ENCODE measurements at regions not wholly inside any gene's neighbourhood (a gene's known extent, or its start where the extent isn't known, plus 50 kb on each side); places are given as distances from the start of the nearest gene placed in this dataset.

GRCh38 chr9:103721056-103721455 lies 373.1 kb upstream of the SMC2 start:
- ChIA-PET POLR2A (no interaction called here), CTCF (no interaction called here)
- no peak for DNase-seq (ENCODE audit: low read depth, low spot score)
- FAIRE-seq, result no peak
- peaks cover 2% of the 10 kb centered on the region for H3K9me3 ChIP-seq (replicated peaks; ENCODE audit: control insufficient read depth, insufficient read depth, low read length)
- no peaks in the 10 kb centered on the region for H3K79me2 ChIP-seq (ENCODE audit: control insufficient read depth, insufficient read depth, low read length)
- no peaks in the 10 kb centered on the region for H3K27me3 ChIP-seq (ENCODE audit: control insufficient read depth in 2 of 2, insufficient read depth in 2 of 2, low read length in 2 of 2)
- no peak overlapping the region for H3K4me2 ChIP-seq (ENCODE audit: insufficient read depth, low read length)
- TF ChIP-seq FOS (IDR thresholded peaks at IDR 0.05; ENCODE audit: borderline replicate concordance, insufficient read depth, low read length) (no peak), POLR2AphosphoS5 (IDR thresholded peaks at IDR 0.05; ENCODE audit: insufficient read depth, low read depth, low read length) (no peak), MYC (IDR thresholded peaks at IDR 0.05; ENCODE audit: low read depth, low read length) (no peak), MAX (IDR thresholded peaks at IDR 0.05; ENCODE audit: insufficient read depth, insufficient read length) (no peak), POLR2A (IDR thresholded peaks at IDR 0.05; ENCODE audit: low read depth, low read length) (no peak), EZH2 (IDR thresholded peaks at IDR 0.05; ENCODE audit: borderline replicate concordance, low read depth, low read length, severe bottlenecking) (no peak)
- no peak overlapping the region for H3K4me3 ChIP-seq (replicated peaks in 1 of 3; ENCODE audit: insufficient read depth in 1 of 3, low read depth in 1 of 3, low read length in 3 of 3)
- no peak overlapping the region for H3K9ac ChIP-seq (replicated peaks; ENCODE audit: extremely low read depth, insufficient read depth, low read length)
- BruUV-seq (replicated peaks), result no TSS peak
- no peak overlapping the region for H2AFZ ChIP-seq (ENCODE audit: low read depth, low read length)
- no peaks in the 10 kb centered on the region for H3K4me1 ChIP-seq (ENCODE audit: control insufficient read depth, extremely low read depth, insufficient read depth, low read length)
- H3K9me1 ChIP-seq (replicated peaks; ENCODE audit: control insufficient read depth, extremely low read depth, insufficient read depth, low read length), result no peaks in the 10 kb centered on the region
- H4K20me1 ChIP-seq (replicated peaks; ENCODE audit: control insufficient read depth, extremely low read depth, insufficient read depth, low read length), result no peaks in the 10 kb centered on the region
- intact Hi-C loops (cut with micrococcal nuclease), result no loop called here
- no peak overlapping the region for H3K27ac ChIP-seq (ENCODE audit: insufficient read depth, low read depth, low read length)
- no peaks in the 10 kb centered on the region for H3K36me3 ChIP-seq (ENCODE audit: control insufficient read depth in 2 of 2, extremely low read depth in 1 of 2, insufficient read depth in 2 of 2, low read length in 2 of 2)
- dilution Hi-C loops (cut with MboI; ENCODE audit: extremely low pct_ligation_motif_present, low sequenced_read_pairs), result no loop called here

GRCh38 chr9:103730866-103731265 lies 363.2 kb upstream of the SMC2 start:
- POLR2A ChIA-PET, result no interaction called here
- H3K79me2 ChIP-seq (ENCODE audit: control insufficient read depth, insufficient read depth, low read length), result no peaks in the 10 kb centered on the region
- no peak overlapping the region for H3K9ac ChIP-seq (replicated peaks; ENCODE audit: extremely low read depth, insufficient read depth, low read length)
- H3K4me1 ChIP-seq (ENCODE audit: control insufficient read depth, extremely low read depth, insufficient read depth, low read length), result no peaks in the 10 kb centered on the region
- no peak overlapping the region for H3K4me3 ChIP-seq (replicated peaks in 1 of 3; ENCODE audit: insufficient read depth in 1 of 3, low read depth in 1 of 3, low read length in 3 of 3)
- no peak overlapping the region for H3K4me2 ChIP-seq (ENCODE audit: insufficient read depth, low read length)
- FAIRE-seq (no peak), DNase-seq (ENCODE audit: low read depth, low spot score) (no peak)
- dilution Hi-C loops (cut with MboI; ENCODE audit: extremely low pct_ligation_motif_present, low sequenced_read_pairs), result no loop called here
- H3K36me3 ChIP-seq (ENCODE audit: control insufficient read depth in 2 of 2, extremely low read depth in 1 of 2, insufficient read depth in 2 of 2, low read length in 2 of 2), result no peaks in the 10 kb centered on the region
- intact Hi-C loops (cut with micrococcal nuclease), result no loop called here
- no TSS peak for BruUV-seq (replicated peaks)
- no peaks in the 10 kb centered on the region for H3K27me3 ChIP-seq (ENCODE audit: control insufficient read depth in 2 of 2, insufficient read depth in 2 of 2, low read length in 2 of 2)
- CTCF ChIA-PET, result no interaction called here
- H3K9me3 ChIP-seq (replicated peaks; ENCODE audit: control insufficient read depth, insufficient read depth, low read length), result peaks cover 2% of the 10 kb centered on the region
- H4K20me1 ChIP-seq (replicated peaks; ENCODE audit: control insufficient read depth, extremely low read depth, insufficient read depth, low read length), result no peaks in the 10 kb centered on the region
- H3K9me1 ChIP-seq (replicated peaks; ENCODE audit: control insufficient read depth, extremely low read depth, insufficient read depth, low read length), result no peaks in the 10 kb centered on the region
- no peak for TF ChIP-seq MYC (IDR thresholded peaks at IDR 0.05; ENCODE audit: low read depth, low read length)
- TF ChIP-seq FOS (IDR thresholded peaks at IDR 0.05; ENCODE audit: borderline replicate concordance, insufficient read depth, low read length), result no peak
- no peak for TF ChIP-seq EZH2 (IDR thresholded peaks at IDR 0.05; ENCODE audit: borderline replicate concordance, low read depth, low read length, severe bottlenecking)
- TF ChIP-seq POLR2AphosphoS5 (IDR thresholded peaks at IDR 0.05; ENCODE audit: insufficient read depth, low read depth, low read length), result no peak
- no peak for TF ChIP-seq GATA2 (IDR thresholded peaks at IDR 0.05; ENCODE audit: insufficient read depth, insufficient read length, low read depth, low read length)
- no peak for TF ChIP-seq POLR2A (IDR thresholded peaks at IDR 0.05; ENCODE audit: low read depth, low read length)
- no peak for TF ChIP-seq JUN (IDR thresholded peaks at IDR 0.05; ENCODE audit: borderline replicate concordance, insufficient read depth, insufficient read length, low read depth)
- no peak for TF ChIP-seq CTCF (IDR thresholded peaks at IDR 0.05; ENCODE audit: extremely low read depth in 1 of 2, insufficient read depth in 1 of 2, low read depth in 1 of 2, low read length in 2 of 2)
- TF ChIP-seq MAX (IDR thresholded peaks at IDR 0.05; ENCODE audit: insufficient read depth, insufficient read length), result no peak
- H2AFZ ChIP-seq (ENCODE audit: low read depth, low read length), result no peak overlapping the region
- no peak overlapping the region for H3K27ac ChIP-seq (ENCODE audit: insufficient read depth, low read depth, low read length)
